ENCODE measurements at regions not wholly inside any gene's neighbourhood (a gene's known extent, or its start where the extent isn't known, plus 50 kb on each side); places are given as distances from the start of the nearest gene placed in this dataset.

DNA sequence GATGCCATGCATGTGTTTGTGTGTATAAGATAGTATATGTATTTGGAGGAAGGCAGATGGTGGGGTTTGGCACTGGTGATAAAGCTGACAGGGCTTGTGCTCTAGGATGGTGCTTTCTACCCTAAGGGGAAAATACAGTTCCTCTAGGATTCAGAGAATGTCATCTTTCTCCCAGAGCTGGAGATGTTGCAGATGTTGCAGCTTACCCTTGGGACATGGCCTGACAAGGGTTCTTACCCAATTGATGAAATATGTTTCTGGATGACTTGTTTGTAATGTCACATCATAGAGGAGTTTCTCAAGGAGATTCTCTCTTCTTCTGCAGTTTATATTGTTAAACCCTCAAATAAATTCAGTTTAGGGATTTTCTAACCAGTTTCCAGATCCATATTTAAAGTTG is 52.5 kb upstream of the PITX2 start:
- DNase-seq (ENCODE audit: low spot score), result no peak

DNA sequence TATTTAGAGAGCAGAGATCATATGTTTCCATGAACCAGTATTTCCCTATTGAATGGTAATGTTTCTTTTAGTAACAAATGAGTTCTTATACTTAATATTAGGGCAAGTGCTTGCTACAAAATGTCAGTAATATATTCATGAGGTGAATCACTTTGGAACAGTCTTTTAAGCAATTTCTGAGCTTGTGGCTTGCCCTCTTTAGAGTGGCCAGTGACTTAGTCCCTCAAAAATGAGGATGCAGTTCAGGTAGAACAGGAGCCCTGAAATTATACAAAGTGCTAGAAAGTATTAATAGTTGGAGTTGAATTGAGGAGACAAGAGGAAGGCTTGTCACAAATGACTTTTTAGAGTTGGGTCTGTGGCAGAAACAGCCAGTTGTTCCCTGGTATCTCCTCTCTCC is 53.4 kb upstream of the PITX2 start:
- DNase-seq (ENCODE audit: low spot score), result no peak

DNA sequence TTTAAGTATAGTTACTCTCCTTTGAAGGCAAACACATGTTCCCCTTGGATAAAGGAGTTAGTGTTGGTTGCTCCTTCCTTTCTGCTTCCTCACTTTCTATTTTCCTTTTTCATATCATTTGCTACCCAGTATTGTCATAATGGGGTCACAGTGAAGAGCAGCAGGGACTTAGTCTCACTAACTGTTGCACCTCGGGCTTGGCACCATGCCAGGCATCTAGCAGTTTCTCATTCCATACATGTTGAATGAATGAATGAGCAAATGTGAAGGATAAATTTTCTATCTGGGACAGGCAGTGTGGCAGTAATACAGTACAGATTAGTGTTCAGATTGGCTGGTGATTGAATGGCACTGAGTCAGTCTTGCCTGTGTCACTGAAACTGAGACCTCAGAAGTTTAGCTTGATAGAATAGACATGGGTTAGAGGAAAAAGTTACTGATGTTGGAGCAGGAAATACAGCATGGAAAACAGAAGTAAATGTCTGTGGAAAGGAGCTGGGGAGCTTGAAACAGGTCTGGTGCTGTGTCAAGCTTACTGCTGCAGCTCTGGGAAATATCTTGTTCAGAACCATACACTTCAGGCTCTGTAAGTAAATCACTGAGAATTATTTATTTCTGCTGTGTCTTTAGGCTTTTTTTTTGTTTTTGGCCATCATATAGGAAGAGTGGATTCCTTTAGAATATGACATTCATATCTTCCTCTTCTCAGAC is 55.8 kb upstream of the PITX2 start:
- no peak for DNase-seq (ENCODE audit: low spot score)

DNA sequence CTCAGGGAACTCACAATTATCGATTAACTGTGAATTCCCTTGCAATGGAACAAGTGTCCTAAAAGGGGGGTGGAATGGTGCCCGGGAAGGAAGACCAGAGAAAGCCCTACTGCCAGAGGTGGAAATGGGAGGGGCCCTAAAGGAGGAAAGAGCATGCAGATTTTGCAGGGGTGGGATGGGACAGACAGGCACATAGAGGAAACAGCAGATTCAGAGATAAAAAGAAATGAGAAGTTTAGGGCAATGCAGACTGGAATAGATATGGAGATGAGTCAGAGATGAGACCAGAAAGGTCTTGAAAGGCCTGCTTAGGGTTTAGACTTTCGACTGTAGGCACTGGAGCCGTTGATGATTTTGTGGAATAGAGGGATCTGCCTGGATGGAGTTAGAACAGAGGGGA is 57.4 kb upstream of the PITX2 start:
- DNase-seq (ENCODE audit: low spot score), result no peak

DNA sequence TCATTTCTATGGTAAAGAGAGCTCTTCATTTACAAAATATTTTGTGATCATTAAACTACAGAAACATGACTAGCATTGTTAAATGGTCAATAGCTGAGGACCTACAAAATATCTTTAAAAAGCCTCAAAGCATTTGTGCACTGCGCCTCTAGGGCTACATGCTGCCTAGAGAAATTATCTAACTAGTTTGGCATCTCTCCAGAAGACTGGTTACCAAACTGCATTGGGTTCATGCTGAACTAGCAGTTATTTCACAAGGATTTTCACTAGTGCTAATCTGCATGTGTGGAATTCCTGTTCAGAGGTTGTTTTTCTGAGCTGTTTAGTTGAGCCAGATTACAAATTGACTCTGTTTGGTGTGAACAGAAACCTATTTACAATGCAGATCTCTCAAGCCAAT is 58.5 kb upstream of the PITX2 start:
- DNase-seq (ENCODE audit: low spot score), result no peak

DNA sequence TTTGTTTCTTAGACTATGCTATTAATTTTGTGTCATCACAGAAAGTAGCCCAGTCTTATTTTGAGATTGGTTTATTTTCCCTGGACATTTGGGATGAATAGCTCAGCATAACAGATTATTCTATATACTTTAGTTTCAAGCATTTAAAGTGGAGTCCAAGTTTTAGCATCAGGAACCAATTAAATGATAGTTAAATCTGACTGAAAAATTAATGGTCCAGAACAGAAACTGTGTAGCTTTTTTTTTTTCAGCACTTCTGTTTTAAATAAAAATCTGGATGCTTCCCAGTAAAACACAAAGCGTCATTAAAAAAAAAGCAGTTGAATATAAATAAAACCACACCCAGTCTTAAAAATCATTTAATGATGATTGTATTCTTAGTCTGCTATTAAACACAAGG is 59.4 kb upstream of the PITX2 start:
- no peak for DNase-seq (ENCODE audit: low spot score)

DNA sequence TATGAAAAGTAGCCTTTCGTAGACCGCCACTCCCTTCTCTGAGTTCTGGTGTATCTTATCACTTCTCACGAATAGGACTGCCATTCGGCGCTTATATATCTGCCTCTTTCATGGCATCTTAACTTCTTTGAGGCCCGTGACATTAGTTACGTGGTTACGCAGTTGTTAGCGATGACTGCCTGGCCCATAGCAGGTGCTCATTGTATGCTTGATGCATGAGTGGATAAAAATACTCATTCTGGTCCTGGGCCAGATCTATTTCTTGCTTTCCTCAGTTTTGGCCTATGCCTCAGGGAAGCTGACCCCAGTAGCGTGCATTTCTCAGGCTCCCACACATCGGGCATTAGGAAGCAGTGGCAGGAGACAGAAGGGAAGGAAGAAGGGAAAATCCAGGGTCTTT is 60.7 kb upstream of the PITX2 start:
- no peak for DNase-seq (ENCODE audit: low spot score)

DNA sequence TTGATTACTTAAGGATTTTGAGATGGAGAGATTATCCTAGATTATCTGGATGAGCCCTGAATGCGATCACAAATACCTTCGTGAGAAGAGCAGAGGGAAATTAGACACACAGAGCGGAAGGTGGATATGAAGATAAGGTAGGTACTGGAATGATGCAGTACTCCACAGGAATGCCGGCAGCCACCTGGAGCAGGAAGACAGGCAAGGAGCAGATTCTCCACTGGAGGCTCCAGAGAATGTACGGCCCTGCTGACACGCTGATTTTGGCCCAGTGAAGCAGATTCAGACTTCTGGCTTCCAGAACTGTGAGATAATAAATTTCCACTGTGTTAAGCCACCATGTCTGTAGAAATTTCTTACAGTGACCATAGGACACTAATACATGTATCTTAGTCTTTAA is 79.4 kb upstream of the PITX2 start:
- no peak for DNase-seq (ENCODE audit: low spot score)

DNA sequence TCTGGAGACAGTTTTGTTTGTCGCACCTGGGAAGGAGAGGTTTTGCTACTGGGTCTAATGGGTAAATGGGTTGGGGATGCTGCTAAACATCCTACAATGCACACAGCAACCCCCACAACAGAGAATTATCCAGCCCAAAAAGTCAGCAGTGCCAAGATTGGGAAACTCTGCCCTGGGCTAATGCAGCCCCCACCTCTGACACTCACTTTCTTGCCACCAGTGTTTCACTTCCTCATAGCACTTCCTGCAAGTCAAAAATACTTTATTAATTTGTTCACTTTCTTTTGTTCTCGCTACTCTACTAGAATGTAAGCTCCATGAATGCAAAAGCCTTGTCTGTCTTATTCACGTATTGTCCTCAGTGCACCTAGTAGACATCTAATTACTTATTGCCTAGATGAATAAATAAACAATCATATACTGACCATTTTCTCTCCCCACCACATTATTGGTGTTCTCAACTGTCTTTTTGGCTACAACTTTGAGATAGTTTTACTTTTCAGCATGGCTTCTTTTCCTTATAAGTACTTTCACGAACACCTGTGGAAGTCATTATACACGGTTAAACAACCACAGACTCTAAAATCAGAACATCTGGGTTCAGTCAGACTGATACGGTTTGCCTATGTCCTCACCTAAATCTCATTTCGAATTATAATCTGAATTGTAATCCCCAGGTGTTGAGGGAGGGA is 82.0 kb upstream of the PITX2 start:
- no peak for DNase-seq (ENCODE audit: low spot score)

DNA sequence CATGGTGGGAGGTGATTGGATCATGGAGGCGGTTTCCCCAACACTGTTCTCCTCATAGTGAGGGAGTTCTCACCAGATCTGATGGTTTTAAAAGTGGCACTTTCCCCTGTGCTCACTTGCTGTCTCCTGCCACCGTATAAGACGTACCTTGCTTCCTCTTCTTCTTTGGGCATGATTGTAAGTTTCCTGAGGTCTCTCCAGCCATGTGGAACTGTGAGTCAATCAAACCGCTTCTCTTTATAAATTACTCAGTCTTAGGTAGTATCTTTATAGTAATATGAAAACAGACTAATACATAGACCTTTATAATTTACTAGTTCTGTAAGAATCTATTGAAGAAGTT is 82.5 kb upstream of the PITX2 start:
- DNase-seq (ENCODE audit: low spot score), result no peak

DNA sequence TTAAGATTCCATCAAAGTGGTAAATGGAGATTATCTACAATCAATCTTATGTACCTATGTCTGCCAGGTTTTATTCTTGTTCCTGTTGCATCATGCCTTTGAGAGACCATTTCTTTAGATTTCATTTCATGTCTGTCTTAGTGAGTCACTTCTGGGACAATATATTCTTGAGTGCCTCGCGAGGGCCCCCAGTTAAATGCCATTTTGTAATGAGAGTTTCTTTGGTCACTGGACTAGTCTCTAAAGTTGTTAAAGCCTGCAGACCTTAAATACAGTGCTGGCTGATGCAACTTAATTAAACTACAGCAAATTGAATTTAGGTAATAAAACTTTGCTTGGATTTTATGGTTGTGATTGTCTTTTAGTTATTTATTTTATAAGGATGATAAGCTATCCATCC is 87.2 kb upstream of the PITX2 start:
- no peak for DNase-seq (ENCODE audit: low spot score)

DNA sequence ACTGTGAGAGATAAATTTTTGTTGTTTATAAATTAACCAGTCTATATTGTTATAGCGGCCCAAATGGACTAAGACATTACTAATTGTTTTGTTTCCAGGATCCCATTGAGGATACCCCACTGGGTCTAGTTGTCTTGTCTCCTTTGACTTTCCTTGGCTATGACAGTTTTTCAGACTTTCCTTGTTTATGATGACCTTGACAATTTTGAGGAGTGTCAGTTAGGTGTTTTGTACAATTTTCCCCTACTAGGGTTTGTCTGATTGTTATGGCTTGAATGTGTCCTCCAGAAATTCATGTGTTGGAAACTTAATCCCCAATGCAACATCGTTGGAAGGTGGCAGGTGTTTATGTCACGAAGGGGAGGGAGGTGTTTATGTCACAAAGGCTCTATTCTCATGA is 89.6 kb upstream of the PITX2 start:
- DNase-seq (ENCODE audit: low spot score), result no peak

DNA sequence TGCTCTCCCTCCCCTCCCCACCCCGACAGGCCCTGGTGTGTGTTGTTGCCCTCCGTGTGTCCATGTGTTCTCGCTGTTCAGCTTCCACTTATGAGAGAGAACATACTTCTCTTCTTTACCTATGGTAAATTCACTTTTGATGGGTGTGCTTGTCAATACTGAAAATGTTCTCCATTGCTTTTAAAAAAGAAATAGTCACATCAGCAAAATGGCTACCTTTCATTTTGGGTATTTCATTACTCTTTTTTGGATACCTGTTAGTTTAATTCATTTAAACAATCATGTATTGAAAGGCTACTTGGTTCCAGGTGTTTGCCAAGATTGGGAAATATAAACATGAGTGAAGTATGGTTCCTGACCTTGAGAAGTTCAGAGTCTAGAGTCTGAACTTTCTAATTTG is 107.4 kb upstream of the PITX2 start:
- DNase-seq (ENCODE audit: low spot score), result no peak

DNA sequence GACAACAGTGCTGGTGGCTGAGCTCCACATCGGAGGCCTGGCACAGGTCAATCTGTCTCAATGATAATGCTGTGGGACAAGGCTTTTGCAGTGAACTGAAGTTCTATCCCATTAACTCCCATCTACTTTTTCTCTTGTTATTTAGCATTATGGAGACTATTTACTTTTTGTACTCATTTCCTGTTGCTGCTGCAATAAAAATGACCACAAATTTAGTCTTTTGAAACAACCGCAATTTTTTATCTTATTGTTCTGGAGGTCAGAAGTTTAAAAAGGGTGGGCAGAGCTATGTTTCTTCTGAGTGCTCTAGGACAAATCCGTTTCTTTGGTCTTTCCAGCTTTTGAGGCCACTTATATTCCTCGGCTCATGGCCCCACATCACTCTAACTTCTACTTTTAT is 111.0 kb upstream of the PITX2 start:
- no peak for DNase-seq (ENCODE audit: low spot score)

DNA sequence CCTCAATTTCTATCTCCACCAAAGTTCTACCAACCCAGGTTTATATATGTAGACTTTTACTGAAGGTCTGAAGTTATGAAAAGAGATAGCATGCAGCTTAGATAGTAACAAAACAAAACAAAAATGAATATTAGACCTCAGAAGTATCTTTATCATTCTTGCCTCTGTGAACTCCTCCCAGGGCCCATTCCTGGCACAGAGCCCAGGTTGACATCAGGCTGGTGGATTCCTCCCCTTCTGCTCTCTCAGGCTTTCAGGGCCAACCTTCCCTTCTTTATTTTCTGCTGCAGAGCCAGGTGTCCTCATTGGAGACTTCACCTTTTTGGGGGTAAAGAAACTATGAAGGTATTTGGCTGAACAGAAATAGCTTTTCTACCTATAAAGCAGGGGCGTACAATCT is 112.8 kb upstream of the PITX2 start:
- no peak for DNase-seq (ENCODE audit: low spot score)

DNA sequence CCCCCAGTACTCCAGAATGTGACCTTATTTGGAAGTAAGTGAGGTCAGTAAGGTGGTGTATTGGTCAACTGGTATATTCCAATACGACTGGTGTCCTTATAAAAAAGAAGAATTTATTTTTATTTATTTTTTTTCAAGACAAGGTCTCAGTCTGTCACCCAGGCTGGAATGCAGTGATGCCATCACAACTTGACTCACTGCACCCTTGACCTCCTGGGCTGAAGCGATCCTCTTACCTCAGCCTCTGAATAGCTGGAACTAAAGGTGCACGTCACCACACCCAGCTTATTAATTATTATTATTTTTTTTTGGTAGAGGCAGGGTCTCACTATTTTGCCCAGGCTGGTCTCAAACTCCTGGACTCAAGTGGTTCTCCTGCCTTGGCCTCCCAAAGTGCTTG is 115.1 kb upstream of the PITX2 start:
- DNase-seq (ENCODE audit: low spot score), result no peak

DNA sequence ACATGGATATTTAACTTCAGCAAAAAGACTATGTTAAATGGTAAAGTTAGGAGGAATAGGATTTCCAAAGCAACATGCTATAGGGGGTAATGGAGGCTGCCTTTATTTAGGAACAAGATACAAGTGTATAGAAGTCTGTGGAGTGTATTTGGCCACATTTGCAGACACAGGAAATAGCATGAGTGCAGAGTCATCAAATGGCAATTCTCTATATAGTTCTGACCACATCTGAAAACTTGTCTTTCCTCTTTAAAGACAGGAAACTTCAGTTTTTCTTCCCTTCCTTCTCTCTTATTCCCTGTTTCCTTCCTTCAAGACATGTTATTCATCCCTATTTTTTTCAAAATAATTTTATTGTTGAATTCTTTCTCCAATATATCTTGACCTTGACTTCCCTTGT is 119.3 kb upstream of the PITX2 start:
- DNase-seq (ENCODE audit: low spot score), result no peak

DNA sequence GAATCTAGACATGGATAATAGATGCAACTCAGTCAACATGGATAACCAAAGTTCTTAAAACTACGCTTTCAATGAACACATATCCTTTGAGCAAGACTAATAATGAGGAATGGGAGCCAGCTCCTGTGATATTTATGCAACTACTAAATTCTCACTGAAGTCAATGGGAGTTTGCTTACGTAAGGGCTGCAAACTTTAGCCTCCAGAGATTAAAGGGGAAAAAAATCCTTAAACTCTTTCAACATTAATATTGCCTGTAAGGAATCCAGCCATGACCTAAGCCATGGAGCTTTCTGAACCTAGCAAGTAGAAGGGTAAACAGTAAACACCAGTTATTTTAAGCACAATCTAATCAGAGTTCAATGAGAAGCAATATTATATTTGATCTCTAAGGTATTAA is 125.2 kb upstream of the PITX2 start:
- DNase-seq (ENCODE audit: low spot score), result no peak

DNA sequence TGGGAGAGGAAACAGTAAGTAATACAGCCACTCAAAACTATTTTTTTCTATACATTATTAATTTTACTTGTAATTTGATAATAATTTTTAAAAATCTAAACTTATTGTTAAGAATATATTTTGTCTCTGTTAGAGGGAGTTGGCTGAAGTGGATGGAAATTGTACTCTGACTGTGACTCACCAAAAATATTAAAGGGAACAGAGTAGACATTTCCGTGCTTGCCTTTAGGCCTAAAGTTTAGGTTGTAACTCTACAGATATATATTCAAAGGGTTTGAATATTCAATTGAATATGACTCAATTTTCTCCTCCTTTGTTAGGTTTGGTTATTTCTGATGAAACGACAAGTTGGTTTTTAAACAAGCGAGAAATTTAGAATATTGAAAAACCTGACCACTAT is 128.3 kb upstream of the PITX2 start:
- no peak for DNase-seq (ENCODE audit: low spot score)

DNA sequence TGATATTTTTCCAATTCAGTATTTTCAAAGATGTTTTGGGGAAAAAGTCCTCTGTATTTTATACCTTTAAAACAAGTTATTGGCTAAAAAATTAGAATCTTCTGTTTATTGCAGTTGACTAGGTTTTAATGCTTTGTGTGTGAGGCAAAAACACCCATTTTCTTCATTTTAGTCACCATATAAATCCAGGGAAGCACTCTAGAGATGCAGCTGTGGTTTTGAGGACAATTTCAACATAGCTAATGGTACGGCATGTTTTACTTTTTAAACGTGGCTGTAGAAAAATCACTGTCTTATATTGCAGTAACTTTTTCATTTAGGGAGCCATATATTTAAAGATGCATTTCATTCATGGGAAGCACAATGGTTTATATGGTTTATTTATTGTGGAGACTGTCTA is 129.1 kb upstream of the PITX2 start:
- no peak for DNase-seq (ENCODE audit: low spot score)

DNA sequence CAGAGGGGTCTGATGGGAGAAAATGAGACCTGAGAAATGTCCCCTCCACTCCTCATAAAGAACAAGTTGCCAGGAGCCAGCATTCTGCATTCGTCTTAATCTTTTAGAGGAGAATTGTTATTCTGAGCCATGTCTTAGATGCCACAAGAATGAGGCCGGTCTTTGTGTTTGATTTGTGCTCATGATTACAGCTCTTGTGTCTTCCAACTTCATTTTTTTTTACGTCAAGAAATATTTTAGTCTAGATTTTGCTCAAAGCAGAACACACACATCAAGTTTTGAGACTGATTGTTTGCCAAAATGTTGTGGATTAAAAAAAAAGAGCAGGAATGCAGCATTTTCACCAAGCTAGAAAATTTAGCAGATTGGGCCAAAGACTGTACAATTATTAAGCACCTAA is 130.6 kb upstream of the PITX2 start:
- DNase-seq (ENCODE audit: low spot score), result no peak

DNA sequence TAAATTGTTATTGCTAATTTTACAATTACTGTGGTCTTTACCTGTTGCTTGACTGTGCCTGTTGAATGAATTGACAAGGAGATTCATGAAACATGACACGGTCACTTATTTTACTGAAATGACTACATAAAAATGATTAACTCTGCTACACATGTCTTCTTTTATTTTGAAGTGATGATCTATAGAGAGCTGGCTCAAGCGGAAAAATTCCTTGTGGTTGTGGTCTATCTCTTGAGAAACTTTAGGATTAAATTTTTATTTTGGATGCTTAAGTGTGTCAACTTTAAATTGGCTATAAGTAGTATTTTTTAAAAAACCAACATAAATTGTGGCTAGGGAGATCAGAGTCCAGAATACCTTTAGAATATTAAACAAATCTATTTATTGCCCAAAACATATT is 131.8 kb upstream of the PITX2 start:
- no peak for DNase-seq (ENCODE audit: low spot score)

DNA sequence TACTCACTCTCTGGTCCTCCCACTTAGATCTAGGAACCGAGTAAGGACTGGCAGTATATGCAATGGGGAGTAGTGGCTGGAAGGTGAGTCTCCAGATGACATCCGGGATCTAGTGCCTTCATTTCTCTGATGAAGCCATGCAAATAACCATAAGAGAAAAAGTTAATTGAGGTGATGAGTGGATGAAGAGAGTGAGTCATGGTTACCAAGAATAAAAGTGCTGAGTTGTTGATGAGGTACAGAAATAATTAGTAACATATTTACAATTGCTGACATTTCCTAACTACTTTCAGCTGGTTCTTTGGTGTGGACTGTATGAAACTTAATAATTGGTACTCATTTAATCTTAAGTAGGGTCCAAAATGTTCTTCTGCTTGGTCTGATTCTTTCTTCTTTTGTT is 146.7 kb upstream of the PITX2 start:
- DNase-seq (ENCODE audit: low spot score), result no peak

DNA sequence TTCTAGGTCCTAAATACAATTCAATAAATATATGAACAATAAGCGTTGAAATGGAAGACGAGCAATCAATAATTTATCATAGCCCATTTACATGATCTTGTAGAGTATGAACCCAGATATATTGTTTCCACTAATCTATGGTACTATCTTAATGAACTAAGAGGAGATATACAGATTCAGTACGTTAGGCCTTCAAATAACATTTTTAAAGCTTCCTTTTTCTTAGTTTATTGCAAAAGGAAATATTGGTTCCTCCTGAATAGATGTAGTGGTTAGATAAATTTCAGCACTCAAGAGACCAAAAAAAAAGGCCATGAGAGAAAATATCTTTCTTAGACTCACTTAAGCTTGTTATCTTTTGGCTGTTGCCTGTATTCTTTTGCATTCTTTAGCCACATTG is 147.5 kb upstream of the PITX2 start:
- DNase-seq (ENCODE audit: low spot score), result no peak
